GM12878 (cell line): ENCODE measurements at regions not wholly inside any gene's neighbourhood (a gene's known extent, or its start where the extent isn't known, plus 50 kb on each side); places are given as distances from the start of the nearest gene placed in this dataset.

Experiments used
- ASH2L ChIP-seq: fragments of 300-600, 200-600 bp; sonication (generic); IDR thresholded peaks from 2 replicates; pipeline ENCODE4 v1.6.1; 2017; ENCODE audit warnings: low read depth, mild to moderate bottlenecking, borderline replicate concordance
- CHD1 ChIP-seq: IDR thresholded peaks from 2 replicates; pipeline ENCODE4 v1.6.1; 2012; ENCODE audit warnings: low read depth, low read length, improper control_type of control experiment
- EZH2 ChIP-seq: IDR thresholded peaks from 2 replicates; pipeline ENCODE4 v1.6.1; 2012; ENCODE audit warnings: low read depth, mild to moderate bottlenecking, control low read depth, inconsistent platforms, low read length, borderline replicate concordance; ENCODE audit not compliant: control insufficient read depth
- HDAC6 ChIP-seq: fragments of 200-600 bp; sonication (generic); IDR thresholded peaks from one replicate; pipeline ENCODE4 v1.8.0; 2017; ENCODE audit warnings: antibody characterized with exemption; ENCODE audit not compliant: unreplicated experiment
- HDGF ChIP-seq: fragments of 450-650 bp; IDR thresholded peaks from 2 replicates; pipeline ENCODE4 v1.6.1; 2016; ENCODE audit warnings: antibody characterized with exemption
- NR2C2 ChIP-seq: IDR thresholded peaks from 2 replicates; pipeline ENCODE4 v1.6.1; 2011; ENCODE audit warnings: borderline replicate concordance, low read depth; ENCODE audit not compliant: control insufficient read depth, insufficient read length
- POLR2A ChIP-seq: IDR thresholded peaks from 2 replicates; pipeline ENCODE4 v1.6.1; 2011; ENCODE audit warnings: low read depth, mild to moderate bottlenecking, low read length
- RAD51 ChIP-seq: fragments of 450-650 bp; IDR thresholded peaks from 2 replicates; pipeline ENCODE4 v1.6.1; 2016; ENCODE audit warnings: moderate library complexity, mild to moderate bottlenecking, inconsistent platforms
- RB1 ChIP-seq: fragments of 450-650 bp; formaldehyde crosslinking; IDR thresholded peaks from 2 replicates; pipeline ENCODE4 v1.6.1; 2017; ENCODE audit warnings: mild to moderate bottlenecking, borderline replicate concordance
- SP1 ChIP-seq: IDR thresholded peaks from one replicate; pipeline ENCODE4 v1.6.1; 2011; ENCODE audit warnings: low read depth, low read length
- TCF12 ChIP-seq: IDR thresholded peaks from 2 replicates; pipeline ENCODE4 v1.6.1; 2011; ENCODE audit warnings: low read depth, mild to moderate bottlenecking, low read length
- TF ChIP-seq, protein P1 (sequence below): fragments of 450-650 bp; IDR thresholded peaks from 2 replicates; pipeline ENCODE4 v1.6.1; 2017; ENCODE audit warnings: mild to moderate bottlenecking, low read depth, inconsistent platforms; ENCODE audit not compliant: poor library complexity, severe bottlenecking
- TF ChIP-seq, protein P2 (sequence below), 3 experiments: IDR thresholded peaks in 2 of 3; conservative IDR thresholded peaks in 1 of 3; 2 replicates each; pipeline ENCODE4 v1.5.1; 2011; ENCODE audit warnings: low read depth in 3 of 3, low read length in 3 of 3, mild to moderate bottlenecking in 3 of 3, control low read depth in 2 of 3, moderate library complexity in 2 of 3, inconsistent platforms in 1 of 3, mixed read lengths in 1 of 3; ENCODE audit not compliant: control insufficient read depth in 2 of 3, insufficient read depth in 1 of 3; ENCODE audit errors: extremely low read depth in 1 of 3
- TF ChIP-seq, protein P3 (sequence below): IDR thresholded peaks from 2 replicates; pipeline ENCODE4 v1.6.1; 2011; ENCODE audit warnings: mild to moderate bottlenecking, low read depth, low read length, moderate library complexity; ENCODE audit not compliant: insufficient replicate concordance

DNA sequence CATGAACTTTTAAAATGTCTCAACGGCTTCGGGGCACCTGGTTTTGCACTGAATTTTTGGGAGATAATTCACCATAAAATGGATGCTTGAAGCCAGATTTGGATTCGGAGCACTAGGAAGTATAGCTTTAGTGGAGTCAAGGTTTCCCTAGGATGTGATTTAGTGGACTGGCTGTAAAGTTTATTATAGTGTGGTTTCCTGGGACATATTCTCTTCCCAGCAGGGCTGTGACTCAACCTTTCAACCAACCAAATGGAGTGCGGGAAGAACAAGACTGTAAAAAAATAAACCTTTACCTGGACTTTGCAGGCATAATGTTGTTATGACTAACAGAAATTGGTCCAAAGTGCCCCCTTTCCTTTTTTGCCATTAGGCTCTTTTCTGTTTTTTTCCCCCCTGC, 327.4 kb upstream of the MAN1A1 start:
- no peak for TF ChIP-seq ASH2L
- TF ChIP-seq HDAC6, result no peak
- no peak for TF ChIP-seq HDGF
- TF ChIP-seq, protein P1, sequence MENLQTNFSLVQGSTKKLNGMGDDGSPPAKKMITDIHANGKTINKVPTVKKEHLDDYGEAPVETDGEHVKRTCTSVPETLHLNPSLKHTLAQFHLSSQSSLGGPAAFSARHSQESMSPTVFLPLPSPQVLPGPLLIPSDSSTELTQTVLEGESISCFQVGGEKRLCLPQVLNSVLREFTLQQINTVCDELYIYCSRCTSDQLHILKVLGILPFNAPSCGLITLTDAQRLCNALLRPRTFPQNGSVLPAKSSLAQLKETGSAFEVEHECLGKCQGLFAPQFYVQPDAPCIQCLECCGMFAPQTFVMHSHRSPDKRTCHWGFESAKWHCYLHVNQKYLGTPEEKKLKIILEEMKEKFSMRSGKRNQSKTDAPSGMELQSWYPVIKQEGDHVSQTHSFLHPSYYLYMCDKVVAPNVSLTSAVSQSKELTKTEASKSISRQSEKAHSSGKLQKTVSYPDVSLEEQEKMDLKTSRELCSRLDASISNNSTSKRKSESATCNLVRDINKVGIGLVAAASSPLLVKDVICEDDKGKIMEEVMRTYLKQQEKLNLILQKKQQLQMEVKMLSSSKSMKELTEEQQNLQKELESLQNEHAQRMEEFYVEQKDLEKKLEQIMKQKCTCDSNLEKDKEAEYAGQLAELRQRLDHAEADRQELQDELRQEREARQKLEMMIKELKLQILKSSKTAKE, result no peak
- no peak for TF ChIP-seq POLR2A
- no peak for TF ChIP-seq SP1
- no peak for TF ChIP-seq NR2C2
- TF ChIP-seq RAD51, result no peak
- no peak for TF ChIP-seq EZH2
- TF ChIP-seq, protein P2, sequence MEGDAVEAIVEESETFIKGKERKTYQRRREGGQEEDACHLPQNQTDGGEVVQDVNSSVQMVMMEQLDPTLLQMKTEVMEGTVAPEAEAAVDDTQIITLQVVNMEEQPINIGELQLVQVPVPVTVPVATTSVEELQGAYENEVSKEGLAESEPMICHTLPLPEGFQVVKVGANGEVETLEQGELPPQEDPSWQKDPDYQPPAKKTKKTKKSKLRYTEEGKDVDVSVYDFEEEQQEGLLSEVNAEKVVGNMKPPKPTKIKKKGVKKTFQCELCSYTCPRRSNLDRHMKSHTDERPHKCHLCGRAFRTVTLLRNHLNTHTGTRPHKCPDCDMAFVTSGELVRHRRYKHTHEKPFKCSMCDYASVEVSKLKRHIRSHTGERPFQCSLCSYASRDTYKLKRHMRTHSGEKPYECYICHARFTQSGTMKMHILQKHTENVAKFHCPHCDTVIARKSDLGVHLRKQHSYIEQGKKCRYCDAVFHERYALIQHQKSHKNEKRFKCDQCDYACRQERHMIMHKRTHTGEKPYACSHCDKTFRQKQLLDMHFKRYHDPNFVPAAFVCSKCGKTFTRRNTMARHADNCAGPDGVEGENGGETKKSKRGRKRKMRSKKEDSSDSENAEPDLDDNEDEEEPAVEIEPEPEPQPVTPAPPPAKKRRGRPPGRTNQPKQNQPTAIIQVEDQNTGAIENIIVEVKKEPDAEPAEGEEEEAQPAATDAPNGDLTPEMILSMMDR (IDR thresholded peaks at IDR 0.05 in 2 of 3, conservative IDR thresholded peaks at IDR 0.05 in 1 of 3; ENCODE audit: control insufficient read depth in 2 of 3, extremely low read depth in 1 of 3, insufficient read depth in 1 of 3, low read depth in 3 of 3, low read length in 3 of 3), result no peak
- TF ChIP-seq CHD1, result no peak
- TF ChIP-seq, protein P3, sequence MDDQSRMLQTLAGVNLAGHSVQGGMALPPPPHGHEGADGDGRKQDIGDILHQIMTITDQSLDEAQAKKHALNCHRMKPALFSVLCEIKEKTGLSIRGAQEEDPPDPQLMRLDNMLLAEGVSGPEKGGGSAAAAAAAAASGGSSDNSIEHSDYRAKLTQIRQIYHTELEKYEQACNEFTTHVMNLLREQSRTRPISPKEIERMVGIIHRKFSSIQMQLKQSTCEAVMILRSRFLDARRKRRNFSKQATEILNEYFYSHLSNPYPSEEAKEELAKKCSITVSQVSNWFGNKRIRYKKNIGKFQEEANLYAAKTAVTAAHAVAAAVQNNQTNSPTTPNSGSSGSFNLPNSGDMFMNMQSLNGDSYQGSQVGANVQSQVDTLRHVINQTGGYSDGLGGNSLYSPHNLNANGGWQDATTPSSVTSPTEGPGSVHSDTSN, result no peak
- no peak for TF ChIP-seq RB1
- no peak for TF ChIP-seq TCF12
